HG03064 (cell line): ENCODE measurements at regions not wholly inside any gene's neighbourhood (a gene's known extent, or its start where the extent isn't known, plus 50 kb on each side); places are given as distances from the start of the nearest gene placed in this dataset.

Source experiments
- ATAC-seq: cut with Tn5 transposase; IDR thresholded peaks from one replicate; pipeline ENCODE4 v1.9.1; 2021; ENCODE audit warnings: low read depth; ENCODE audit not compliant: unreplicated experiment

GRCh38 chr2:8615576-8616281, 66.1 kb upstream of the ID2 start:
- ATAC-seq: no peak

DNA sequence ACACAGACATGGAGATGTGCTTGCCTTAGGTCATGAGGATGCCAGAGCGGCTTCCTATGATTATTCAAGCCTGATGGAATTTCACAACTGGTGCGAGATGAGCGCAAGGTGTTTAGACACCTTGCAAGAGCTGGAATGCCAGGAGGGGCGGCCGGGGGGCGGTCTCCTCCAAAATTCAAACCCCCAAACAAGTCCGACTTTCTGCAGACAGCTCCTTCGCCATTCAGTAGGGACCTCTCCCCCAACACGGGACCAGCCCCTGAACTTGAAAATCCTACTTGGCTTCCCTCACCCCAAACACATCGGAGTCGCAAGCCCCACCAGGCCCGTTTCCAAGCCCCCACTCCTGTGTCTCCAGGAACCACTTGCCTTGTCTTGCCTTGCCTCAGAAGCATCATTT, 64.8 kb upstream of the ID2 start:
- ATAC-seq: no peak

- ATAC-seq: no peak
Observed at GRCh38 chr2:8617590-8617989, 64.3 kb upstream of the ID2 start.

DNA sequence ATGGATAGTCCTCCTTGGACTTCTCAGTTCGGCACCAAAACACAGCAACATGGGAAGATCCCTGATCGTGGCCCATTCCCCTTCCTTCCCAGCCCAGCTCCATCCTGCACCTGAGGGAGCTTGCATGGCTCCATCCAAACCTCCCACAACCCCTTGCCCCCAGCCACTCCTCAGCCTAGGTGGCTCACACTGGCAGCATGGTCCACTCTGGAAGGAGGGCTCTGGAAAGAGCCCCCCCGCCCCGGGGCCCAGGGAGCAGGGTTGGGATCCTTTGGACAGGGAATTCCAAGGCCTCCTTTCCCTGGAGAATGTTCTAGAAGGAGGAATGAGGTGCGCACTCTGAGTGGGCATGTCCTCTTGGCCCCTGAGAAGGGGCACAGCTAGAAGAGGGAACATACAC, 62.8 kb upstream of the ID2 start:
- ATAC-seq: no peak

GRCh38 chr2:8620611-8621382, 61.1 kb upstream of the ID2 start:
- ATAC-seq: no peak

GRCh38 chr2:8622199-8622911, 59.5 kb upstream of the ID2 start:
- ATAC-seq: no peak

- no peak for ATAC-seq
Observed at GRCh38 chr2:8622924-8623465, 58.9 kb upstream of the ID2 start.

GRCh38 chr2:8623576-8623957, 58.3 kb upstream of the ID2 start:
- no peak for ATAC-seq

GRCh38 chr2:8623958-8624591, 57.8 kb upstream of the ID2 start:
- ATAC-seq: no peak

DNA sequence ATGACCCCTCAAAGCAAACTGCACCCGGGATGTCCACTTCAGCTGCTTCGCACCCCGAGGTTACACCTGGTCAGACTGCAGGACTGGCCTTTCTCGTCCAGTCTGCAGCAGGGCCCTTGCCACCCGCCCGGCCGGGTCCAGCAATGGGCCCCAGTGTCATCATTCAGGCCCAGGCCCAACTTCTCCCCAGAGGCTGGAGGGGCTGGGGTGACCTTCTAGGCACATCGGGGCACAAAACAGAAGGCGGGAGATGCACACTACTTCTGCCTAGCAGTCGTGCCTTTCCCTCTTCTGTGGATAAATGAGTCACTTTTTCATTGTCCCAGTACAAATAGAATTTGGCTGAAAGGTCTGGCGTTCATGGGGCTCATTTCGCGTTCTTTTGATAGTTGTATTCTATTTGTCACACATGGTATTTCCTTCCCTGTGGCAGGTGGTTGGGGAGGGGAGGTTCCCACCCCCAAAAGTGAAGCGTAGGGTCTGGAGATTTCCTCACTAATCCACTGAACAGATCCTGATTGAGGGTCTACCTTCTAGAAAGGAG, 56.9 kb upstream of the ID2 start:
- ATAC-seq: no peak

DNA sequence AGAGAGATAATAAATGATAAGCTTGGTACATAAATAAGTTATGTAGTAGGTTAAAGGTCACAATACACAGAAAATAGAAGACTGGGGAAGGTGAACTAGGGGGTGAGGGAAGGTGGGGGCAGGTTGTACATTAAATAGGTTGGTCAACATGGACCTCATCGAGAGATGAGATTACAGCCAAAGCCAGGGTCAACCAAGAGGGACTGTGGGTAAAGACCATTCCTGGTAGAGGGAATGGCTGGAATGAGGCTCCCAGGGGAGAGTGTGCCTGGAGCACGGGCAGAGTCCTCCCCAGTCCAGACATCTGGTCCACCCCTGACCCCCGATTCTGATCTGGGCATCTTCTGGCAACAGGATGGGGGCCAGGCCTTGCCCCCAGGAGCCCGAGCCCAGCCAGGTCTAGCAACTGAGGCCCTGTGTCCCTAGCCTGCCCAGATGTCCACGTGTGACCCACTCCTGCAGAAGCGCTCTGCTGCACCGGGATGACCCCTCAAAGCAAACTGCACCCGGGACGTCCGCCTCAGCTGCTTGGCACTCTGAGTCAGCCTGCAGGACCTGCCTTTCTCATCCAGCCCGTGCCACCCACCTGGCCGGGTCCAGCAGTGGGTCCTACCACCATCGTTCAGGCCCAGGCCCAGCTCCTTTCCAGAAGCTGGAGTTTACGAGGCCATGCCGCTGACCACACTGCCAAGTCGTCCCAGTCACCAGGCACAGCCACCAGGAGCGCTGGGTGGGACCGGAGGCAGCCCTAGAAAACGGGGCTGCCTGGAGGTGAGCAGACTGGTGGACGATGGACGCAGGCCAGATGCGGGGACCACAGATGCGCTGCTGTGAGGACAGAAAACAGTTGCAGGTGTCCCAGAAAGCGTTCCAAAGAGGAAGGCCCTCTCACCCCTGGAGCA, 56.2 kb upstream of the ID2 start:
- no peak for ATAC-seq

DNA sequence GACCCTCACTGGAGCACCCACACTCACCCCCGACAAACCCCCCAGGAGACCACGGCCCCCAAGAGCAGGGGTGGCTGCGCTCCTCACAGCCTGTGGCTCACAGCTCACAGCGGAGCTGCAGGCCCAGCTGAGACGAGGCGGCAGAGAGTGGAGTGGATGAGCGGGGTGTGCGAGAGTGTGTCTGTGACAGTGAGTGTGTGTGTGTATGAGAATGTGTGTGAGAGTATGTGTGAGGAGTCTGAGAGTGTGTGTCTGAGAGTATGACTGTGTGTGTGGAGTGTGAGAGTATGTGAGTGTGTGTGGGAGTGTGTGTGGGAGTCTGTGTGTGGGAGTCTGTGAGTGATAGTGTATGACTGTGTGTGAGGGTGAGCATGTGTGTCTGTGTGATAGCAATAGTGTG, 55.3 kb upstream of the ID2 start:
- no peak for ATAC-seq

GRCh38 chr2:8627019-8627691, 54.7 kb upstream of the ID2 start:
- ATAC-seq: no peak

- no peak for ATAC-seq
Observed at GRCh38 chr2:8627692-8628085, 54.2 kb upstream of the ID2 start.

GRCh38 chr2:8628179-8628865, 53.5 kb upstream of the ID2 start:
- no peak for ATAC-seq

GRCh38 chr2:8628866-8629209, 53.0 kb upstream of the ID2 start:
- no peak for ATAC-seq

- ATAC-seq: no peak
Observed at GRCh38 chr2:8629402-8629801, 52.5 kb upstream of the ID2 start.

DNA sequence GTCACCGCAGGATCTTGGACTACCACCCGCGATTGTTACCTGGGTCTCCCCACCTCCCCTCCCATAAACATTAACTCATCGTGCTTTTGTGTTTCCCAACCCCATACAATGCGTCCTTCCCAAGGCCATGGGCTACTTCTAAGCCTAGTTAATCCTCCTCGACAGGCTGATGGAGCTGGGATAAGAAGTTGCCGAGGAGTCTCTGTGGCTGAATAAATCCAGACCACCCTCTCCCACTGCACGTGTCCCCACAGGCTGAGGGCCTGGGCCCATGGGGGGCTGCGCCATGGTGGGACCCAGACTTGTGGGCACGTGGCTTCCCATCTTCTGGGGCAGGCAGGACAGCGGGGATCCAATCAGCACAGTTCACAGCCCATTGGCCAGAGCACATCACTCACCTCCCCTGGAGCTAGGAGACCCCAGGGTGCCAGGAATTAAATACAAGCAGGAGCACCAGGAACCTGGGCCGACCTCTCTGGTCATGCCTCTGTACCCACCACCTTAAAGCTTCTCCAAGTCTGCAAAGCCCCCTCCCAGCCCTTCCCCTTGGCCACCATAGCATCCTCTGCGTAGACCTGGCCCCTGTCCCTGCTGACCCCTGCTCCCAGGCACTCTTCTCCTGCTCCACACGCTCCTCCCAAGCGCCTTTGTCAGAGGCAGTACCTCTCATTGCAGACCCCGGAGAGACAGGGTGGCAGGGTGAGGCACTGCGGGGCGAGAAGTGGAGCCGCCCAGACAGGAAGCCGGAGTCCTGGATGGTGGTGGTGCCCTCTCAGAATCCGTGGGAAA, 51.0 kb upstream of the ID2 start:
- no peak for ATAC-seq
